Erythroblast (primary cell): ENCODE measurements at regions not wholly inside any gene's neighbourhood (a gene's known extent, or its start where the extent isn't known, plus 50 kb on each side); places are given as distances from the start of the nearest gene placed in this dataset.

ENCODE experiments used
- GATA1 ChIP-seq: IDR thresholded peaks from 2 replicates; pipeline ENCODE4 v1.6.1; 2011; ENCODE audit warnings: low read depth, mild to moderate bottlenecking, control low read depth, low read length, moderate library complexity
- POLR2A ChIP-seq: IDR thresholded peaks from 2 replicates; pipeline ENCODE4 v1.6.1; 2011; ENCODE audit warnings: mild to moderate bottlenecking, low read length

- TF ChIP-seq POLR2A (no peak), GATA1 (no peak)
These were observed 632.1 kb upstream of the KCND2 start for GRCh38 chr7:119640861-119641260.
